ENCODE measurements at regions not wholly inside any gene's neighbourhood (a gene's known extent, or its start where the extent isn't known, plus 50 kb on each side); places are given as distances from the start of the nearest gene placed in this dataset.
"Not testable (repeated sequence)": the region's sequence is repeated elsewhere in the genome, so short reads cannot be mapped to it uniquely, and the experiment has no call there.

- not testable (repeated sequence) for TF ChIP-seq POLR2AphosphoS5, POLR2A, CTCF (IDR thresholded peaks at IDR 0.05)
Measured at GRCh38 chr19:20465922-20466637, 99.5 kb downstream of the ZNF737 start.
